Panc1 (cell line): ENCODE measurements at regions not wholly inside any gene's neighbourhood (a gene's known extent, or its start where the extent isn't known, plus 50 kb on each side); places are given as distances from the start of the nearest gene placed in this dataset.

Source experiments
- ATAC-seq: fragments of 200-7000 bp; cut with Tn5 transposase; 2 replicates; pipeline ENCODE4 v1.9.1; 2020; ENCODE audit warnings: mild to moderate bottlenecking, moderate library complexity
- BruUV-seq: library from RNA; stranded (reverse); fragments of 400-500 nt; replicated peaks from 2 replicates; lab custom pipeline; 2021; lab: Mats Ljungman, UMichigan
- CTCF ChIA-PET: fragments of 300-600 bp; sonication (Branson Sonifier 250); formaldehyde crosslinking; loops from one replicate; lab custom pipeline; 2022; ENCODE audit warnings: antibody characterized with exemption; lab: Charles Lee
- POLR2A ChIA-PET: fragments of 300-600 bp; sonication (Branson Sonifier 250); formaldehyde crosslinking; loops from one replicate; lab custom pipeline; 2022; ENCODE audit warnings: antibody characterized with exemption; lab: Charles Lee
- DNase-seq: peaks from one replicate; pipeline ENCODE4 v3.0.0-alpha.2; 2010; ENCODE audit warnings: low read depth, low spot score
- H3K27ac ChIP-seq: 2 replicates; pipeline ENCODE4 v1.5.1; 2011; ENCODE audit warnings: mild to moderate bottlenecking, low read length, inconsistent platforms
- H3K27me3 ChIP-seq: fragments of 200-500 bp; sonication (Bioruptor generic); 2 replicates; pipeline ENCODE4 v1.6.0; 2014; ENCODE audit warnings: low read length, inconsistent platforms; ENCODE audit not compliant: control insufficient read depth, insufficient read depth
- H3K36me3 ChIP-seq: fragments of 200-500 bp; sonication (Bioruptor generic); 2 replicates; pipeline ENCODE4 v1.5.1; 2014; ENCODE audit warnings: inconsistent platforms, mild to moderate bottlenecking, low read length, moderate library complexity; ENCODE audit not compliant: control insufficient read depth, insufficient read depth
- H3K4me1 ChIP-seq: 2 replicates; pipeline ENCODE4 v1.5.1; 2011; ENCODE audit warnings: inconsistent platforms, mild to moderate bottlenecking, low read length, moderate library complexity; ENCODE audit not compliant: control insufficient read depth, insufficient read depth
- H3K4me3 ChIP-seq, 2 experiments: 2 replicates each; pipeline ENCODE4 v1.5.1; 2011 to 2012; ENCODE audit warnings: low read depth in 2 of 2, low read length in 2 of 2, mild to moderate bottlenecking in 2 of 2, inconsistent platforms in 1 of 2, moderate library complexity in 1 of 2
- H3K9me3 ChIP-seq: fragments of 200-500 bp; sonication (Bioruptor generic); 2 replicates; pipeline ENCODE4 v1.5.1; 2014; ENCODE audit warnings: low read depth, mild to moderate bottlenecking, inconsistent platforms, low read length, moderate library complexity; ENCODE audit not compliant: control insufficient read depth, insufficient read depth
- CTCF ChIP-seq: fragments of 450-650 bp; IDR thresholded peaks from 2 replicates; pipeline ENCODE4 v1.5.1; 2017; ENCODE audit warnings: mild to moderate bottlenecking
- POLR2AphosphoS5 ChIP-seq: IDR thresholded peaks from 2 replicates; pipeline ENCODE4 v1.6.1; 2012; ENCODE audit warnings: mild to moderate bottlenecking, low read depth, low read length, moderate library complexity
- SIN3A ChIP-seq: IDR thresholded peaks from 2 replicates; pipeline ENCODE4 v1.6.1; 2012; ENCODE audit warnings: low read depth, mild to moderate bottlenecking, low read length, moderate library complexity, borderline replicate concordance; ENCODE audit not compliant: insufficient read depth
- TCF7L2 ChIP-seq: IDR thresholded peaks from 2 replicates; pipeline ENCODE4 v1.6.1; 2011; ENCODE audit warnings: mild to moderate bottlenecking, low read depth, low read length, inconsistent platforms
- in situ Hi-C: cut with HindIII; loops from 2 replicates; pipeline ENCODE4 v1.10.0; 2016; ENCODE audit warnings: low sequenced_read_pairs, low pct_unique_long_range_greater_than_20kb
- intact Hi-C: fragments of 100-400 bp; cut with micrococcal nuclease; formaldehyde crosslinking; loops from one replicate; pipeline ENCODE4 v1.10.0; 2022; ENCODE audit not compliant: unreplicated experiment
- TF ChIP-seq, protein P1 (sequence below), 2 experiments: IDR thresholded peaks; 2 replicates each; pipeline ENCODE4 v1.6.1; 2011 to 2012; ENCODE audit warnings: low read depth in 2 of 2, control low read depth in 1 of 2, low read length in 1 of 2, mild to moderate bottlenecking in 1 of 2, moderate library complexity in 1 of 2; ENCODE audit not compliant: insufficient read depth in 1 of 2

DNA sequence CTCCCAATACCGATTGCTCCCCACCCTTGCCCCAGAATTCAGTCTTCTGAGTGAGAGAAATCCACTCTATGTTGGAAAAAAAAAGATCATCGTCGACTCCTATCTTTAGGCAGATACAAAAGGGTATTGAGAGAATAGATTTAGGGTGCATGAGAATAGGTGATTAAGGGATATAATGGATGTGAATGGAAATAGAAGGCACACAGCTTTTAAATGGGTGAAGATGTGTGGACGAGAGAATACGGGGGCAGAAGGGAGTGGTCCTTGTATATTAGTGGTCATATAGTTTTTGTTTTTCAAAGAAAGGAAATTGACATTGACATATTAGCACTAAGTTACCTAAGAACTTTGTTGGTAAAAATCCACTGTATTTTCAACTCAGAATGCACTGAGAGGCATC, 98.6 kb upstream of the HDAC9 start:
- ATAC-seq = no peak
- no peak for DNase-seq
- ChIA-PET CTCF (no interaction called here), POLR2A (no interaction called here)
- intact Hi-C loops (no loop called here), in situ Hi-C loops (no loop called here)
- H3K27me3 ChIP-seq = no peaks in the 10 kb centered on the region
- no peaks in the 10 kb centered on the region for H3K9me3 ChIP-seq
- BruUV-seq = no TSS peak
- H3K27ac ChIP-seq = no peak overlapping the region
- no peak for TF ChIP-seq CTCF
- TF ChIP-seq SIN3A = no peak
- TF ChIP-seq POLR2AphosphoS5 = no peak
- no peak for TF ChIP-seq TCF7L2
- TF ChIP-seq, protein P1, sequence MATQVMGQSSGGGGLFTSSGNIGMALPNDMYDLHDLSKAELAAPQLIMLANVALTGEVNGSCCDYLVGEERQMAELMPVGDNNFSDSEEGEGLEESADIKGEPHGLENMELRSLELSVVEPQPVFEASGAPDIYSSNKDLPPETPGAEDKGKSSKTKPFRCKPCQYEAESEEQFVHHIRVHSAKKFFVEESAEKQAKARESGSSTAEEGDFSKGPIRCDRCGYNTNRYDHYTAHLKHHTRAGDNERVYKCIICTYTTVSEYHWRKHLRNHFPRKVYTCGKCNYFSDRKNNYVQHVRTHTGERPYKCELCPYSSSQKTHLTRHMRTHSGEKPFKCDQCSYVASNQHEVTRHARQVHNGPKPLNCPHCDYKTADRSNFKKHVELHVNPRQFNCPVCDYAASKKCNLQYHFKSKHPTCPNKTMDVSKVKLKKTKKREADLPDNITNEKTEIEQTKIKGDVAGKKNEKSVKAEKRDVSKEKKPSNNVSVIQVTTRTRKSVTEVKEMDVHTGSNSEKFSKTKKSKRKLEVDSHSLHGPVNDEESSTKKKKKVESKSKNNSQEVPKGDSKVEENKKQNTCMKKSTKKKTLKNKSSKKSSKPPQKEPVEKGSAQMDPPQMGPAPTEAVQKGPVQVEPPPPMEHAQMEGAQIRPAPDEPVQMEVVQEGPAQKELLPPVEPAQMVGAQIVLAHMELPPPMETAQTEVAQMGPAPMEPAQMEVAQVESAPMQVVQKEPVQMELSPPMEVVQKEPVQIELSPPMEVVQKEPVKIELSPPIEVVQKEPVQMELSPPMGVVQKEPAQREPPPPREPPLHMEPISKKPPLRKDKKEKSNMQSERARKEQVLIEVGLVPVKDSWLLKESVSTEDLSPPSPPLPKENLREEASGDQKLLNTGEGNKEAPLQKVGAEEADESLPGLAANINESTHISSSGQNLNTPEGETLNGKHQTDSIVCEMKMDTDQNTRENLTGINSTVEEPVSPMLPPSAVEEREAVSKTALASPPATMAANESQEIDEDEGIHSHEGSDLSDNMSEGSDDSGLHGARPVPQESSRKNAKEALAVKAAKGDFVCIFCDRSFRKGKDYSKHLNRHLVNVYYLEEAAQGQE (IDR thresholded peaks at IDR 0.05; ENCODE audit: insufficient read depth in 1 of 2, low read depth in 2 of 2, low read length in 1 of 2) = no peak
- no peak overlapping the region for H3K4me3 ChIP-seq
- H3K4me1 ChIP-seq = no peaks in the 10 kb centered on the region
- no peaks in the 10 kb centered on the region for H3K36me3 ChIP-seq

DNA sequence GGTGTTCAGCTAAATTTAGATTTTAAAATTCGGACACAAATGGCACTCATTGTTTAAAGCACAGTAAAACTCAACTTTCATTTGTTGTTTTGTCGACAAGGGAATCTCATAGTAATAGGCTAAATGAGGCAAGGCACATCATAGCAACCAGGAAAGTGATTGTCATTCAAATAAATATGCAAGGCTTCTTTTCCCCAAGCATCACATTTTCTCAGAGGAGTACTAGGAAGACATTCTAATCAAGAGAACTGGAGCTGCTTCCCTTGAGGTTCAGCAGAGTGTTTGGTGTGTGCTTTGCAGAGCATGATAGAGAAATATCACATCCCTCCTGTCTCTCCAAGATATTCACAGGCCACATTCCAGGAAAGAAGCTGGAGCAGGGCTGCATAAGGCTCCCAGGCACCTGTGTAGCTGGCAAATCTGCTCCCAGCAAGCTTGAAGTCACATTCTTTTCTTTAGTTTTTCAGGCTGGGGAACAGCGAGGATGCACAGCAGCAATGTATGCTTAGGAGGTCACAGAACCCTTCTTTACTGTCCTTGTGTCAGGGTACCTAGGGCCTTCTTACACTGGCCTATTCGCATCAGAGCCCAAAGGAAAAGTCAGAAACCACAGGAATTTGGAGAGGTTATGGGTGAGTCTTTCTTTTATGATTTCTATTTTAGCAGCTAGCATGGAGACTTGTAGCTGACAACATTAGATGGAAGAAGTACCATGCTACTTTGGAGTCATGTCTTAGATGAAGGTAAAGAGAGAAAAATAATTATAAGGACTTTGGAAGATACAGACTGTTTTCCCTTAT, 95.9 kb upstream of the HDAC9 start:
- TF ChIP-seq SIN3A = no peak
- TF ChIP-seq TCF7L2 = no peak
- TF ChIP-seq, protein P1 (IDR thresholded peaks at IDR 0.05; ENCODE audit: insufficient read depth in 1 of 2, low read depth in 2 of 2, low read length in 1 of 2) = no peak
- no peak for TF ChIP-seq CTCF
- no peak for TF ChIP-seq POLR2AphosphoS5
- Histone ChIP-seq H3K27ac (no peak overlapping the region; the same call in 1 of the 2 replicates), H3K36me3 (no peaks in the 10 kb centered on the region), H3K4me1 (no peaks in the 10 kb centered on the region), H3K4me3 (no peak overlapping the region), H3K9me3 (no peaks in the 10 kb centered on the region), H3K27me3 (no peaks in the 10 kb centered on the region)
- no TSS peak for BruUV-seq
- ChIA-PET POLR2A (no interaction called here), CTCF (no interaction called here)
- DNase-seq (no peak), ATAC-seq (no peak; the same call in 1 of the 2 replicates)
- in situ Hi-C loops (no loop called here), intact Hi-C loops (no loop called here)
